Central memory CD4-positive, alpha-beta T cell (primary cell): ENCODE measurements at regions not wholly inside any gene's neighbourhood (a gene's known extent, or its start where the extent isn't known, plus 50 kb on each side); places are given as distances from the start of the nearest gene placed in this dataset.
"Not testable (repeated sequence)": the region's sequence is repeated elsewhere in the genome, so short reads cannot be mapped to it uniquely, and the experiment has no call there.

Experiments used
- DNase-seq: peaks from one replicate; pipeline ENCODE4 v3.0.0; 2022

DNA sequence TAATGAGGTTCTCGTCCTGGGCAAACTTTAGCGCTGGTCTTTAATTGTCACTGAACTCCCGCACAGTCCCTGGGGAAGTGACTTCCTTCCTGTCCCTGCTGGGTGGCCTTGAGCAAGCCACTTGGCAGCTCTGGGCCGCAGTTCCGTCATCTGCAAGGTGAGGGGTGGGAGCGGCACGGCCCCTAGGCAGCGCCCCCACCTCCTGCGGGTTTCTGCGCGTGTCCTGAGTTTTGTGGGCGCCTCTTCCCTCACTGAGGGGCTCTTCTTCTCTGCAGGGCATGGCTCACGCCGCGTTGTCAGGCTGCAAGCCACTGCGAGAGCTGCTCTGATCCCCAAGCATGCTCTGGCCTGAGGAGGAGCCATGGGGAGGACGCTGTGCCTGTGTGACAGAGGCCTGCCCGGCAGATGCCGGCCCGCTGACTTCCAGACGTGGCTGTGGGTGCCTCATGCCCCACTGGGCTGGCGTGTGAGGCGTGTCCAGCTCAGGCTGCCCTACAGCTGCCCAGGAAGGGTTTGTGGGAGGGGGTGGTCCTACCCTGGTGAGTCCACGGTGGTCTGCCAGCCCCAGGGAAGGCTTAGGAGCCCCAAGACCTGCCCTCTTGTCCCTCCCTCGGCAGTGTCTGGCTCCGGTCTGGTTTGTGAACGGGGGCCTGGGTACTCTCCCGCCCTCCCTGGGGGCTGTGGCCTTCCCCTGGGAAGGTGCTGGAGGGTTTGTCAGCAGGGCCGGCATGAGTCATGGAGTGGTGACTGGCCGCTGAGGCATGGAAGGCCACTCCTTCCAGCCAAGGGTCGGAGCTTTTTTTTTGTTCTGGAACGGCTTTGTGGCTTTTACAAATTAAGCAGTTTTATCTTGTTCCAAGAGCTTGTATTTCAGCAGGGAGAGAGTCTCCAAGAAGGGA lies 182.0 kb downstream of the SEC14L1 start:
- DNase-seq, result no peak

- DNase-seq, result peak; percentile 33
Observed at GRCh38 chr17:77323413-77324171, 182.8 kb downstream of the SEC14L1 start.

- no peak for DNase-seq
Observed at GRCh38 chr17:77324227-77324626, 183.5 kb downstream of the SEC14L1 start.

GRCh38 chr17:77325577-77326075 lies 184.9 kb downstream of the SEC14L1 start:
- no peak for DNase-seq

DNA sequence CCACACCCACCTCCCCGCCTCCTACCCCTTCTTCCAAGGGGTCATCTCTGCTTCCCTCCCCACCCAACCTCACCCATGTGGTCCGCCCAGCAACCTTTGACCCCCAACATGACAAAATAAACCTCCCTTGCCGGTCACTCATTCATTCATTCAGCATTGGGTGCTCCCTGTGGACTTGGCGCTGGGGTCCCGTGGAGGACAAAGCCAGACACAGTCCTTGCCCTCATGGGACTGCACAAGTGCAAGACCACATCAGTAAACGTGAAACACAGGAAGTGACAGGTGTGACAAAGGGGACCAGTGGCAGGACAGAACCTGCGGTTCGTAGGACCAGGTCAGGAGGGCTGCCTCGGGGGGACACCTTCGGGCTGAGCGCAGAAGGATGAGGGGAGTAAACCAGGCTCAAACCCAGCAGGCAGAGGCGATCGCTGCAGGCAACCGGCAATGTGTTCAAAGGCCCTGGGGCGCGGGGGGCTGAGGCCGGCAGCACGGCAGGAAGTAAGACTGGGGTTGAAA lies 185.4 kb downstream of the SEC14L1 start:
- no peak for DNase-seq

- no peak for DNase-seq
Observed at GRCh38 chr17:77326636-77327035, 185.9 kb downstream of the SEC14L1 start.

GRCh38 chr17:77327181-77327565 lies 186.4 kb downstream of the SEC14L1 start:
- DNase-seq, result no peak

DNA sequence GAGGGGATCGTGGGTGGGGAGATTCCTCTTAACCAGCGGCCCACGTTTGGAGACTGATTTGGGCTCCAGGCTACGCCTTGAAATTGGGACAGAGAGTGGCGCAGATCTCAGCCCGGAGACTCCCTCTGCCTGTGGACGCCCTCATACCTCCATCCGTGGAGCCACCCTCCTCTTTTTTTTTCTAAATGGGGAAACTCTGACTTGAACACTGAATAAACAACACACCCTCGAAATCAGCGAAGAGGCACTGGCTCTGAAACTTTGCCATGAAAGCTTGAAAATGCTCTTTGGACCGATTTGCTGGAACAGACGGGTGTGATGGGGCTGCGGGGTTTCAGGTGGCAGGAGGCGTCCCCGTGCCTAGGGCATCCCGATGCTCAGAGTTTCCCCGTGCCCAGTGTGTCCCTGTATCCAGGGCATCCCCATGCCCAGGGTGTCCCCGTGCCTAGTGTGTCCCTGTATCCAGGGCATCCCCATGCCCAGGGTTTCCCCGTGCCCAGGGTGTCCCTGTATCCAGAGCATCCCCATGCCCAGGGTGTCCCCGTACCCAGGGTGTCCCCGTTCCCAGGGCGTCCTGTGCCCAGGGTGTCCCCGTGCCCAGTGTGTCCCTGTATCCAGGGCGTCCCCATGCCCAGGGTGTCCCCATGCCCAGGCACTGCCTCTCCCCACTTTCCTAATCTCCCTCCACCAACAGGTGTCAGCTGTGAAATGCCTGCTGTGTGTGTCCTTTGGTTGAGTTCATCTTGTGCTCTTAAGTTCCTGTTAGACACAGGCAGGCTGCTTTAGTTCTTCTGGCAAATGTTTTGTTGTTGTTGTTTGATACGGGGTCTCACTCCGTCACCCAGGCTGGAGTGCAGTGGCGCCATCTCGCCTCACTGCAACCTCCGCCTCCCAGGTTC lies 187.0 kb downstream of the SEC14L1 start:
- no peak for DNase-seq

DNA sequence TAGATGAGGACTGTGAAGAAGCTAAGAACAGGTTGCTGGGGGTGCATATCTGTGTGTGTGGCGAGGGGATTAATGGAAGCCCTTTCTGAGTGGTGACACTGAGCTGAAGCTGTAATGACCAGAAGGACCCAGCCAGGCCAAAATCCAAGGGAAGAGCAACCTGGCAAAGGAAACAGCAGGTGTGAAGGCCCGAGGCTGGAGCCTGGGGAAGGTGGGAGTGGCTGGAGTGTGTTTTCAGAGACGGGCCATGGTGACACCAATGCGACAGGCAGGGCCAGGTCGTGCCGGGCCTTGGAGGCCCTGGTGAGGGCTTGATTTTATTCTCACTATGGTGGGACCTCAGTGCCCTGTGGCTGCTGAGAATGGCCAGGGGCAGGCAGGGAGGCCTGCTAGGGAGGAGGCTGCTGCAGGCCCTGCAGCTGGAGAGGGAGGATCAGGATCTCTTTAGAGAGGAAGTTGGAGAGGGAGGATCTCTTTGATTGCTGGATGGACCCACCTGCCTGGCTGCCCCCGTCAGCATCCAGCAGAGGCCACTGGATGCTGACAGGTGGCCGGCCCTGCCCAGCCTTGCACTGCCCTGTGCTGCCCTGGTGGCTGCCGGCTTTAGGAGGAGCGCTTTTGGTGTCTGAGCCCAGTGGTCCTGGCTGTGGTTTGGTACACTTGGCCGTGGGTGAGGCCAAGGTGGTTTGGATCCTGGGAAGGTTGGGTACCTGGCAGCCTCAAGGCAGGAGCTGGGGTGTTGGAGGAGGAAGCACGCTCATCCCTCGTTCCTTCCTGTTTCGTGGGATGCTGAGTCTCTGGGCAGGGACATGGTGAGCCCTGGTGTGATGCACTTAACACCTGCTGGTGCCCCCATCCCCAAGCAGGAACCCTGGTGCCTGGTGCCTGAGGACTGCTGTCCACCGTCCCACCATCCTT lies 188.3 kb downstream of the SEC14L1 start:
- no peak for DNase-seq

DNA sequence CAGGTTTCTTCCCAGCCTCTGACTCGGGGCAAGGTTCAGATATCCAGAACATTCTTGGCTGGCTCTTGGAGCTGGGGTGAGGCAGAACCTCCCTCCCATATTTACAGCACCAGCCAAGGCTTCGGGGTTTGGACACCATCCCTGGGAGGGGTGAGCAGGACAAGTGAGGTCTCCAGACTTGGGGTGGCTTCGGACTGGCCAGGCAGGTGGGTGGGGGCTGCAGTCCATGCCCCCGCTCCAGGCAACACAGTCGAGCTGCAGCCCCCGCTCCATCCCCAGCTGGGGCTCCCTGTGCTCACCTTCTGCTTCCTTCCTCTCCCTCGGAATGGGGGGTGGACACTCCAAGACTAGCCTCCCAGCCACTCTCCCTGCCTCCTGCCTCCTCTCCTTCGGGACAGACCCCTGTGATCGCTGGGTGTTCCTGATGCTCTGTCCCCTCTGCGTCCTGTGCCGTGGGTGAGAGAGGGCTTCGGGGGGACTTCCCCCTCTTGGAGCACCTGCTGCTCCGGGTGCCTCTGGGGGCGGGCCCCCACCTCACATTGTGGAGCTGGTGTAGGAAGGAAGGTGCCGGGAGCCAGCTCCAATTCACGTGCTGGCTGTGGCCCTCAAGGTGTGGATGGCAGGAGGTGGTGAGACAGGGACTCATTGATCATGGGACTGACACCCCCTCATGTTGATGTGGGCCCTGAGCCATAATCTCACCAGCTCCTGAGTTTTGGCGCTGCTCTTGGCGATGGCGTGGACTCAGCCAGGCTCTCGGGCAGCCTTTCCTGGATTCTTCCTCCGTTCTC lies 189.2 kb downstream of the SEC14L1 start:
- DNase-seq, result no peak

DNA sequence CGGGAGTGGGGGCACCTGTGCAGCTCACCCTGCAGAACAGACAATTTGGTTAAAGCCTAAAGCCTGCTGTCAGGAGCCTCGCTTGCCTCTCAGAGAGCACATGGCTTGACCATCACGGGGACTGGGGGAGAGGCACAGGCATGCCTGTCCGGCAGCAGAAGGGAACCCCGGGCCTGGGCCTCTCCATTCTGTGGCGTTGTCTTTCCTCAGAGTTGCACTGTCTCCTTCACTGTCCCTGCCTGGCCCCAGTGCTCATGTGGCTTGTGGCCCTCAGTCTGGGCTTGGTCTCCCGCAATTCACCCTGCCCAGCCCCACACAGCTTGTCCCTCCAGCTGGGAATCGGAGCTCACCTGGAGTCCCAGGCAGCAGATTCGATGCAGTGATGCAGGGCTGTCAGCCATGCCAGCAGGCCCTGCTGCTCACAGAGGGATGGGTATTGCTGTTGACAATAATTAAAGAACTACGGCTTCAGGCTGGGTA lies 189.9 kb downstream of the SEC14L1 start:
- DNase-seq, result no peak

DNA sequence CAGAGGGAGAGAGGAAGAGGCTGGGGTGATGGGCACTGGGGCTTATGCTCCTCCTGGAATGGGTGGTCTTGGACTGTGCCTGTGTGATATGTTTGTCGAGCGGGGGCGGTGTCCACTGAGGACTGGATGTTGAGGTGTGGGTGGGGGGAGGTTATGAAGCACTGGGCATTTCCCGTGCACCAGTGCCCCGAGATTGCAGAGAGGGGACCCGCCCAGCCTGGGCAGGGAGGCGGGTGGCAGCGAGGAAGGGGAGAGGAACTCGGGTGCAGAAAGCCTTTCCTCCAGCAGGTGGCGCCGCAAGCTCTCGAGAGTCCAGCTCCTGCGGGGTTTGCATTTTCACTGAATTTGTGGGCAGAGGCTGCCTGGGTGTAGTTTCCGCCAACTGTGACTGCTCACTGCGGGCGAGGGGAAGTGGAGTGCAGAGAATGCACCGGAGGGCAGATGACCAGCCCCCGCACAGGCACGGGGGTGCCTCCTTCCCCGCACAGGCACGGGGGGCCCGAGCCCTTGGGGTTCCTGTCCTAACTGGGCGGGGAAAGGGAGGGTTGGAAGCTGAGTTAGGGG lies 190.6 kb downstream of the SEC14L1 start:
- peak; percentile 93 for DNase-seq

GRCh38 chr17:77332034-77332971 lies 191.5 kb downstream of the SEC14L1 start:
- peak; percentile 81 for DNase-seq

GRCh38 chr17:77332981-77333685 lies 192.4 kb downstream of the SEC14L1 start:
- DNase-seq, result no peak

- DNase-seq, result no peak
Observed at GRCh38 chr17:77337150-77337549, 196.4 kb downstream of the SEC14L1 start.

DNA sequence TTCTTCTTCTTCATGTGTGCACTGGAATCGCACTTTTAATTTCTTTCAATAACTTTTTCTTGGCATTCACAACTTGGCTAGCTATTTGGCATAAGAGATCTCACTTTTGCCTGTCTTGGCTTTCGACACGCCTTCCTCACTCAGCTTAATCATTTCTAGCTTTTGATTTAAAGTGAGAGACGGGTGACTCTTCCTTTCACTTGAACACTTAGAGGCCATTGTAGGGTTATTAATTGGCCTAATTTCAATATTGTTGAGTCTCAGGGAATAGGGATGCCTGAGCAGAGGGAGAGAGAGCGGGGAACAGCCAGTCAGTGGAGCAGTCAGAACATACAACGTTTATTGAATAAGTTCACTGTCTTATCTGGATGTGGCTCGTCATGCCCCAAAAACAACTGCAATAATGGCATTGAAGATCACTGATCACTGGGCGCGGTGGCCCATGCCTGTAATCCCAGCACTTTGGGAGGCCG lies 200.3 kb downstream of the SEC14L1 start:
- DNase-seq, result no peak

GRCh38 chr17:77342656-77342990 lies 201.9 kb downstream of the SEC14L1 start:
- DNase-seq, result not testable (repeated sequence)
